Natural killer cell (primary cell): ENCODE measurements at regions not wholly inside any gene's neighbourhood (a gene's known extent, or its start where the extent isn't known, plus 50 kb on each side); places are given as distances from the start of the nearest gene placed in this dataset.

Experiments used
- ATAC-seq, 3 donors: fragments of 150-1000 bp in 2 of 3; fragments of 200-7000 bp in 1 of 3; cut with Tn5 transposase; 1 replicate in 1 of 3; 2 replicates in 2 of 3; pipeline ENCODE4 v1.10.0; 2021; ENCODE audit warnings: mild to moderate bottlenecking in 2 of 3, moderate library complexity in 2 of 3
- DNase-seq, 2 donors: peaks; one replicate each; pipeline versions ENCODE4 v3.0.0 to v3.0.0-alpha.2; 2013 to 2021; ENCODE audit warnings: mixed read lengths in 1 of 2
- H3K27ac ChIP-seq: one replicate; pipeline ENCODE4 v1.5.1; 2013; ENCODE audit warnings: mild to moderate bottlenecking, low read length
- H3K27me3 ChIP-seq: one replicate; pipeline ENCODE4 v1.6.1; 2013; ENCODE audit warnings: low read length; ENCODE audit not compliant: control insufficient read depth, insufficient read depth
- H3K36me3 ChIP-seq: one replicate; pipeline ENCODE4 v1.6.1; 2013; ENCODE audit warnings: low read length; ENCODE audit not compliant: control insufficient read depth, insufficient read depth
- H3K4me1 ChIP-seq: one replicate; pipeline ENCODE4 v1.6.1; 2013; ENCODE audit warnings: low read length; ENCODE audit not compliant: control insufficient read depth, insufficient read depth
- H3K4me3 ChIP-seq: one replicate; pipeline ENCODE4 v1.5.1; 2013; ENCODE audit warnings: low read length
- H3K9me3 ChIP-seq: one replicate; pipeline ENCODE4 v1.6.1; 2013; ENCODE audit warnings: low read length; ENCODE audit not compliant: control insufficient read depth, insufficient read depth
- H3K27ac Mint-ChIP-seq, 2 donors: one replicate each; pipeline ENCODE4 v1.8.0; 2022; ENCODE audit warnings: mild to moderate bottlenecking in 2 of 2, mixed read lengths in 2 of 2, moderate library complexity in 1 of 2
- H3K27me3 Mint-ChIP-seq, 2 donors: one replicate each; pipeline ENCODE4 v1.8.0; 2022; ENCODE audit warnings: low read depth in 2 of 2, mixed read lengths in 2 of 2
- H3K36me3 Mint-ChIP-seq: one replicate; pipeline ENCODE4 v1.8.0; 2022; ENCODE audit warnings: mixed read lengths
- H3K4me1 Mint-ChIP-seq, 2 donors: one replicate each; pipeline ENCODE4 v1.8.0; 2022; ENCODE audit warnings: mixed read lengths in 2 of 2
- H3K4me3 Mint-ChIP-seq: one replicate; pipeline ENCODE4 v1.8.0; 2022; ENCODE audit warnings: mild to moderate bottlenecking, moderate library complexity, mixed read lengths
- H3K9me3 Mint-ChIP-seq, 2 donors: one replicate each; pipeline ENCODE4 v1.8.0; 2022; ENCODE audit warnings: mixed read lengths in 2 of 2
- CTCF ChIP-seq: fragments of 200-600 bp; IDR thresholded peaks from one replicate; pipeline ENCODE4 v1.8.0; 2022; ENCODE audit warnings: antibody characterized with exemption
- WGBS: methylation state at CpG from one replicate; pipeline ENCODE4 v1.1.7; 2013; ENCODE audit warnings: missing lambda C conversion rate; ENCODE audit not compliant: insufficient coverage; 5-methylcytosine and 5-hydroxymethylcytosine counted together
- intact Hi-C: fragments of 100-400 bp; cut with micrococcal nuclease; formaldehyde crosslinking; loops from one replicate; pipeline ENCODE4 v1.14.2; 2022

- intact Hi-C loops: no loop called here
- no peak overlapping the region for H3K27ac Mint-ChIP-seq
- H3K4me1 Mint-ChIP-seq: peaks cover 0 to 5% of the 10 kb centered on the region in 2 donors
- Histone ChIP-seq H3K9me3 (no peaks in the 10 kb centered on the region), H3K4me1 (no peaks in the 10 kb centered on the region), H3K36me3 (no peaks in the 10 kb centered on the region), H3K27me3 (no peaks in the 10 kb centered on the region), H3K4me3 (no peak overlapping the region), H3K27ac (no peak overlapping the region)
- no peak for TF ChIP-seq CTCF
- no peak for DNase-seq
- no peaks in the 10 kb centered on the region for H3K9me3 Mint-ChIP-seq
- WGBS: 73% methylated on average over 5 of the region's 5 CpGs
- ATAC-seq: no peak
- no peaks in the 10 kb centered on the region for H3K27me3 Mint-ChIP-seq
- H3K36me3 Mint-ChIP-seq: no peaks in the 10 kb centered on the region
- no peak overlapping the region for H3K4me3 Mint-ChIP-seq
Observed at GRCh38 chr3:153073636-153074035, 88.4 kb upstream of the RAP2B start.

GRCh38 chr3:153078826-153079225, 83.2 kb upstream of the RAP2B start:
- no peak overlapping the region for H3K27ac Mint-ChIP-seq
- WGBS: 87% methylated on average over 7 of the region's 7 CpGs

GRCh38 chr3:153079386-153079785, 82.6 kb upstream of the RAP2B start:
- H3K4me3 ChIP-seq: no peak overlapping the region
- peaks cover 6 to 8% of the 10 kb centered on the region in 2 donors for H3K4me1 Mint-ChIP-seq
- H3K27me3 Mint-ChIP-seq: no peaks in the 10 kb centered on the region
- TF ChIP-seq CTCF: no peak
- no peak overlapping the region for H3K4me3 Mint-ChIP-seq
- DNase-seq (no peak), ATAC-seq (no peak)
- no peaks in the 10 kb centered on the region for H3K4me1 ChIP-seq
- intact Hi-C loops: no loop called here
- no peaks in the 10 kb centered on the region for H3K36me3 ChIP-seq
- H3K27me3 ChIP-seq: no peaks in the 10 kb centered on the region
- H3K27ac ChIP-seq: no peak overlapping the region
- H3K9me3 ChIP-seq: no peaks in the 10 kb centered on the region
- no peaks in the 10 kb centered on the region for H3K36me3 Mint-ChIP-seq
- H3K27ac Mint-ChIP-seq: no peak overlapping the region
- no peaks in the 10 kb centered on the region for H3K9me3 Mint-ChIP-seq

More at GRCh38 chr3:153078826-153079225, 83.2 kb upstream of the RAP2B start:
- no peaks in the 10 kb centered on the region for H3K27me3 Mint-ChIP-seq
- H3K9me3 Mint-ChIP-seq: no peaks in the 10 kb centered on the region
- ATAC-seq (no peak), DNase-seq (no peak)
- no peak overlapping the region for H3K4me3 Mint-ChIP-seq
- Histone ChIP-seq H3K36me3 (no peaks in the 10 kb centered on the region), H3K27ac (no peak overlapping the region), H3K27me3 (no peaks in the 10 kb centered on the region), H3K4me3 (no peak overlapping the region), H3K4me1 (no peaks in the 10 kb centered on the region), H3K9me3 (no peaks in the 10 kb centered on the region)
- no peaks in the 10 kb centered on the region for H3K36me3 Mint-ChIP-seq
- TF ChIP-seq CTCF: no peak
- H3K4me1 Mint-ChIP-seq: peaks cover 6 to 8% of the 10 kb centered on the region in 2 donors
- intact Hi-C loops: no loop called here

- ATAC-seq (no peak), DNase-seq (no peak)
- Mint-ChIP-seq H3K9me3 (no peaks in the 10 kb centered on the region), H3K27me3 (no peaks in the 10 kb centered on the region), H3K4me1 (peaks cover 6 to 8% of the 10 kb centered on the region in 2 donors), H3K36me3 (no peaks in the 10 kb centered on the region), H3K27ac (no peak overlapping the region), H3K4me3 (no peak overlapping the region)
- TF ChIP-seq CTCF: no peak
- H3K4me3 ChIP-seq: no peak overlapping the region
- H3K4me1 ChIP-seq: no peaks in the 10 kb centered on the region
- no peaks in the 10 kb centered on the region for H3K27me3 ChIP-seq
- intact Hi-C loops: no loop called here
- no peak overlapping the region for H3K27ac ChIP-seq
- H3K36me3 ChIP-seq: no peaks in the 10 kb centered on the region
- WGBS: 17% methylated on average over 1 of the region's 3 CpGs
- H3K9me3 ChIP-seq: no peaks in the 10 kb centered on the region
Observed at GRCh38 chr3:153080778-153081240, 81.2 kb upstream of the RAP2B start.
